ENCODE measurements at regions not wholly inside any gene's neighbourhood (a gene's known extent, or its start where the extent isn't known, plus 50 kb on each side); places are given as distances from the start of the nearest gene placed in this dataset.

- no peak for DNase-seq
These were observed 49.9 kb upstream of the SHB start for GRCh38 chr9:38118862-38119438.

All from activated naive CD4-positive, alpha-beta T cell treated with Interleukin-2 at 50 U/mL for 16 hours (primary cell).